ENCODE measurements at regions not wholly inside any gene's neighbourhood (a gene's known extent, or its start where the extent isn't known, plus 50 kb on each side); places are given as distances from the start of the nearest gene placed in this dataset.

- TF ChIP-seq, protein P1, sequence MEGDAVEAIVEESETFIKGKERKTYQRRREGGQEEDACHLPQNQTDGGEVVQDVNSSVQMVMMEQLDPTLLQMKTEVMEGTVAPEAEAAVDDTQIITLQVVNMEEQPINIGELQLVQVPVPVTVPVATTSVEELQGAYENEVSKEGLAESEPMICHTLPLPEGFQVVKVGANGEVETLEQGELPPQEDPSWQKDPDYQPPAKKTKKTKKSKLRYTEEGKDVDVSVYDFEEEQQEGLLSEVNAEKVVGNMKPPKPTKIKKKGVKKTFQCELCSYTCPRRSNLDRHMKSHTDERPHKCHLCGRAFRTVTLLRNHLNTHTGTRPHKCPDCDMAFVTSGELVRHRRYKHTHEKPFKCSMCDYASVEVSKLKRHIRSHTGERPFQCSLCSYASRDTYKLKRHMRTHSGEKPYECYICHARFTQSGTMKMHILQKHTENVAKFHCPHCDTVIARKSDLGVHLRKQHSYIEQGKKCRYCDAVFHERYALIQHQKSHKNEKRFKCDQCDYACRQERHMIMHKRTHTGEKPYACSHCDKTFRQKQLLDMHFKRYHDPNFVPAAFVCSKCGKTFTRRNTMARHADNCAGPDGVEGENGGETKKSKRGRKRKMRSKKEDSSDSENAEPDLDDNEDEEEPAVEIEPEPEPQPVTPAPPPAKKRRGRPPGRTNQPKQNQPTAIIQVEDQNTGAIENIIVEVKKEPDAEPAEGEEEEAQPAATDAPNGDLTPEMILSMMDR (IDR thresholded peaks at IDR 0.05) = no peak
- no peak for TF ChIP-seq ZFX (IDR thresholded peaks at IDR 0.05; ENCODE audit: borderline replicate concordance)
Measured at GRCh38 chr14:41298328-41298690, 308.4 kb upstream of the LRFN5 start.

Measured in 22Rv1 (cell line).